HEK293 (cell line): ENCODE measurements at regions not wholly inside any gene's neighbourhood (a gene's known extent, or its start where the extent isn't known, plus 50 kb on each side); places are given as distances from the start of the nearest gene placed in this dataset.

Source experiments
- CTCF ChIA-PET: fragments of 350-600 bp; formaldehyde crosslinking; extraction: SDS; loops from one replicate; lab custom pipeline; 2021; ENCODE audit warnings: antibody characterized with exemption; lab: Yijun Ruan, JAX
- POLR2A ChIA-PET: fragments of 300-600 bp; formaldehyde crosslinking; extraction: SDS; loops from one replicate; lab custom pipeline; 2020; ENCODE audit warnings: antibody characterized with exemption, inconsistent platforms; lab: Yijun Ruan, JAX
- H3K27ac ChIP-seq: fragments of 200-500 bp; sonication (Bioruptor generic); 2 replicates; pipeline ENCODE4 v1.5.1; 2014; ENCODE audit warnings: low read depth, low read length, control low read depth, inconsistent platforms; ENCODE audit errors: extremely low read depth
- H3K36me3 ChIP-seq, 2 experiments: fragments of 200-500 bp in 1 of 2; sonication (Bioruptor generic) in 1 of 2; 1 replicate in 1 of 2; 2 replicates in 1 of 2; pipeline ENCODE4 v1.5.1; 2014 to 2017; ENCODE audit warnings: inconsistent platforms in 2 of 2, low read length in 2 of 2; ENCODE audit not compliant: control insufficient read depth in 2 of 2, insufficient read depth in 1 of 2
- H3K4me1 ChIP-seq: fragments of 200-500 bp; sonication (Bioruptor generic); 2 replicates; pipeline ENCODE4 v1.5.1; 2014; ENCODE audit warnings: mild to moderate bottlenecking, low read length, inconsistent platforms; ENCODE audit not compliant: control insufficient read depth, insufficient read depth
- H3K4me3 ChIP-seq: 2 replicates; pipeline ENCODE4 v1.5.1; 2011; ENCODE audit warnings: low read depth, mild to moderate bottlenecking, control low read depth, low read length, moderate library complexity
- H3K9me3 ChIP-seq: fragments of 200-500 bp; sonication (Bioruptor generic); 2 replicates; pipeline ENCODE4 v1.5.1; 2014; ENCODE audit warnings: low read depth, low read length, inconsistent platforms; ENCODE audit not compliant: control insufficient read depth, insufficient read depth
- KLF10 ChIP-seq: fragments of 450-650 bp; IDR thresholded peaks from 2 replicates; pipeline ENCODE4 v1.5.1; 2018; ENCODE audit warnings: missing biosample characterization, mild to moderate bottlenecking, missing genetic modification characterization
- KLF17 ChIP-seq: fragments of 450-650 bp; formaldehyde crosslinking; IDR thresholded peaks from 2 replicates; pipeline ENCODE4 v1.5.1; 2016; ENCODE audit warnings: missing biosample characterization, missing genetic modification characterization
- MEIS1 ChIP-seq: sonication (generic); formaldehyde crosslinking; IDR thresholded peaks from 2 replicates; pipeline ENCODE4 v1.8.1; 2022; ENCODE audit warnings: missing genetic modification reagents, mild to moderate bottlenecking, borderline replicate concordance
- WT1 ChIP-seq: fragments of 450-650 bp; formaldehyde crosslinking; IDR thresholded peaks from 2 replicates; pipeline ENCODE4 v1.5.1; 2016; ENCODE audit warnings: missing biosample characterization, missing genetic modification characterization
- YY2 ChIP-seq: fragments of 450-650 bp; formaldehyde crosslinking; IDR thresholded peaks from 2 replicates; pipeline ENCODE4 v1.5.1; 2016; ENCODE audit warnings: missing biosample characterization, missing genetic modification characterization
- ZNF155 ChIP-seq: fragments of 450-650 bp; formaldehyde crosslinking; IDR thresholded peaks from 2 replicates; pipeline ENCODE4 v1.5.1; 2016; ENCODE audit warnings: missing biosample characterization, missing genetic modification characterization
- ZNF24 ChIP-seq: fragments of 450-650 bp; formaldehyde crosslinking; IDR thresholded peaks from 2 replicates; pipeline ENCODE4 v1.5.1; 2016; ENCODE audit warnings: missing biosample characterization, missing genetic modification characterization
- ZNF354C ChIP-seq: fragments of 450-650 bp; formaldehyde crosslinking; IDR thresholded peaks from 2 replicates; pipeline ENCODE4 v1.5.1; 2016; ENCODE audit warnings: missing biosample characterization, missing genetic modification characterization, low read depth, borderline replicate concordance
- ZNF513 ChIP-seq: fragments of 450-650 bp; IDR thresholded peaks from 2 replicates; pipeline ENCODE4 v1.5.1; 2018; ENCODE audit warnings: missing biosample characterization, missing genetic modification characterization
- ZNF521 ChIP-seq: fragments of 450-650 bp; formaldehyde crosslinking; IDR thresholded peaks from 2 replicates; pipeline ENCODE4 v1.5.1; 2017; ENCODE audit warnings: missing biosample characterization, mild to moderate bottlenecking, missing genetic modification characterization
- ZNF596 ChIP-seq: fragments of 450-650 bp; IDR thresholded peaks from 2 replicates; pipeline ENCODE4 v1.5.0; 2018; ENCODE audit warnings: missing biosample characterization, mild to moderate bottlenecking, missing genetic modification characterization, moderate library complexity
- ZNF610 ChIP-seq: fragments of 450-650 bp; formaldehyde crosslinking; IDR thresholded peaks from 2 replicates; pipeline ENCODE4 v1.5.1; 2016; ENCODE audit warnings: missing biosample characterization, missing genetic modification characterization, borderline replicate concordance
- ZNF785 ChIP-seq: fragments of 450-650 bp; formaldehyde crosslinking; IDR thresholded peaks from 2 replicates; pipeline ENCODE4 v1.5.1; 2016; ENCODE audit warnings: missing biosample characterization, missing genetic modification characterization
- ZNF792 ChIP-seq: fragments of 450-650 bp; formaldehyde crosslinking; IDR thresholded peaks from 2 replicates; pipeline ENCODE4 v1.5.1; 2016; ENCODE audit warnings: missing biosample characterization, missing genetic modification characterization

GRCh38 chr7:3250725-3251124, 50.3 kb upstream of the SDK1 start:
- TF ChIP-seq WT1 (tag by site-specific recombination) (no peak), ZNF513 (tag by site-specific recombination) (no peak), ZNF785 (no peak), KLF17 (no peak), ZNF354C (tag by site-specific recombination) (no peak), KLF10 (no peak), ZNF155 (tag by site-specific recombination) (no peak), MEIS1 (no peak), ZNF521 (no peak), ZNF792 (tag by site-specific recombination) (no peak), ZNF610 (tag by site-specific recombination) (no peak), YY2 (no peak), ZNF24 (no peak), ZNF596 (no peak)
- TF ChIP-seq, all 188 proteins: peak for 0
- ChIA-PET CTCF (interaction anchor here (0.7 kb wide), 3 partner anchors 16 to 34 kb away, joined by 3 to 4 read pairs (median 3); no protein-coding TSS in a partner anchor), POLR2A (no interaction called here)
- Histone ChIP-seq H3K9me3 (no peaks in the 10 kb centered on the region), H3K4me3 (no peak overlapping the region), H3K4me1 (no peaks in the 10 kb centered on the region), H3K27ac (no peak overlapping the region), H3K36me3 (no peaks in the 10 kb centered on the region)
